Inferior parietal cortex (tissue), 1 donor: ENCODE measurements at regions not wholly inside any gene's neighbourhood (a gene's known extent, or its start where the extent isn't known, plus 50 kb on each side); places are given as distances from the start of the nearest gene placed in this dataset.

ENCODE experiments used
- DNase-seq: peaks from one replicate; pipeline ENCODE4 v3.0.0-alpha.2; 2016; ENCODE audit errors: extremely low spot score

- DNase-seq: no peak
These were observed 858.1 kb downstream of the MAFB start for GRCh38 chr20:39830903-39831302.

- DNase-seq: no peak
These were observed 859.4 kb downstream of the MAFB start for GRCh38 chr20:39829661-39830060.

GRCh38 chr20:39829256-39829655 is 859.8 kb downstream of the MAFB start:
- DNase-seq: no peak

- no peak for DNase-seq
These were observed 863.1 kb downstream of the MAFB start for GRCh38 chr20:39825950-39826349.

GRCh38 chr20:39825524-39825923 is 863.4 kb downstream of the DHX35 start:
- DNase-seq: no peak

- DNase-seq: no peak
These were observed 861.1 kb downstream of the DHX35 start for GRCh38 chr20:39823224-39823623.

GRCh38 chr20:39822667-39823066 is 860.5 kb downstream of the DHX35 start:
- DNase-seq: no peak

- DNase-seq: no peak
These were observed 851.2 kb downstream of the DHX35 start for GRCh38 chr20:39813190-39813829.

- DNase-seq: no peak
These were observed 850.0 kb downstream of the DHX35 start for GRCh38 chr20:39812116-39812515.

GRCh38 chr20:39810309-39810708 is 848.2 kb downstream of the DHX35 start:
- DNase-seq: no peak

- DNase-seq: no peak
These were observed 846.5 kb downstream of the DHX35 start for GRCh38 chr20:39808613-39809012.

GRCh38 chr20:39800548-39800947 is 838.4 kb downstream of the DHX35 start:
- DNase-seq: no peak

GRCh38 chr20:39800111-39800510 is 838.0 kb downstream of the DHX35 start:
- no peak for DNase-seq

- DNase-seq: no peak
These were observed 837.3 kb downstream of the DHX35 start for GRCh38 chr20:39799366-39799965.

- DNase-seq: no peak
These were observed 833.5 kb downstream of the DHX35 start for GRCh38 chr20:39795401-39796272.

GRCh38 chr20:39792334-39792733 is 830.2 kb downstream of the DHX35 start:
- DNase-seq: no peak

- no peak for DNase-seq
These were observed 827.3 kb downstream of the DHX35 start for GRCh38 chr20:39789411-39789810.

- no peak for DNase-seq
These were observed 823.2 kb downstream of the DHX35 start for GRCh38 chr20:39785252-39785917.

GRCh38 chr20:39784693-39785092 is 822.5 kb downstream of the DHX35 start:
- no peak for DNase-seq

- no peak for DNase-seq
These were observed 816.9 kb downstream of the DHX35 start for GRCh38 chr20:39778847-39779604.

GRCh38 chr20:39778431-39778830 is 816.3 kb downstream of the DHX35 start:
- DNase-seq: no peak

GRCh38 chr20:39777610-39778009 is 815.5 kb downstream of the DHX35 start:
- no peak for DNase-seq
